D721Med (cell line): ENCODE measurements at regions not wholly inside any gene's neighbourhood (a gene's known extent, or its start where the extent isn't known, plus 50 kb on each side); places are given as distances from the start of the nearest gene placed in this dataset.

Experiments used
- DNase-seq: peaks from one replicate; pipeline ENCODE4 v3.0.0; 2011; ENCODE audit warnings: low spot score; ENCODE audit not compliant: insufficient read length
- FAIRE-seq: peaks from 2 replicates; lab custom pipeline; 2011; peaks lifted over from hg19 to GRCh38; lab: Jason Lieb, UNC
- TF ChIP-seq, protein P1 (sequence below): IDR thresholded peaks from 2 replicates; pipeline ENCODE4 v1.5.1; 2012; ENCODE audit warnings: mild to moderate bottlenecking, control low read depth; ENCODE audit not compliant: insufficient read depth; ENCODE audit errors: missing control alignments

DNA sequence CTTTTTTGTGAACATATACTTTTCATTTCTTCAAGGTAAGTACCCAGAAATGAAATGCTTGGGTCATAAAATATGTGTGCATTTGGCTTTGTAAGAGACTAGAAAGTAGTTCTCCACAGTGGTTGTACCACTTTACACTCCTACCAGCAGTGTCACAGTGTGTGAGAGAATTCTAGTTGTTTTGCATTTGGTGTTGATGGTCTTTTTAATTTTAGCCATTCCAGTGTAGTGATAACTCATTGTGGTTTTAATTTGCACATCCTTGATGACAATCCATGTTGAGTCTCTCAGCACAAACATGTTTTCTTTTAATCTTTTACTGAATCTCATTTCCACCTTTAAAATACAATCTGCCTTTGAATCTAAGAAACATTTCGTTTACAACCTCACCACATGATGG is 402.5 kb upstream of the ETAA1 start:
- TF ChIP-seq, protein P1, sequence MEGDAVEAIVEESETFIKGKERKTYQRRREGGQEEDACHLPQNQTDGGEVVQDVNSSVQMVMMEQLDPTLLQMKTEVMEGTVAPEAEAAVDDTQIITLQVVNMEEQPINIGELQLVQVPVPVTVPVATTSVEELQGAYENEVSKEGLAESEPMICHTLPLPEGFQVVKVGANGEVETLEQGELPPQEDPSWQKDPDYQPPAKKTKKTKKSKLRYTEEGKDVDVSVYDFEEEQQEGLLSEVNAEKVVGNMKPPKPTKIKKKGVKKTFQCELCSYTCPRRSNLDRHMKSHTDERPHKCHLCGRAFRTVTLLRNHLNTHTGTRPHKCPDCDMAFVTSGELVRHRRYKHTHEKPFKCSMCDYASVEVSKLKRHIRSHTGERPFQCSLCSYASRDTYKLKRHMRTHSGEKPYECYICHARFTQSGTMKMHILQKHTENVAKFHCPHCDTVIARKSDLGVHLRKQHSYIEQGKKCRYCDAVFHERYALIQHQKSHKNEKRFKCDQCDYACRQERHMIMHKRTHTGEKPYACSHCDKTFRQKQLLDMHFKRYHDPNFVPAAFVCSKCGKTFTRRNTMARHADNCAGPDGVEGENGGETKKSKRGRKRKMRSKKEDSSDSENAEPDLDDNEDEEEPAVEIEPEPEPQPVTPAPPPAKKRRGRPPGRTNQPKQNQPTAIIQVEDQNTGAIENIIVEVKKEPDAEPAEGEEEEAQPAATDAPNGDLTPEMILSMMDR = no peak
- FAIRE-seq = no peak
- DNase-seq = no peak

DNA sequence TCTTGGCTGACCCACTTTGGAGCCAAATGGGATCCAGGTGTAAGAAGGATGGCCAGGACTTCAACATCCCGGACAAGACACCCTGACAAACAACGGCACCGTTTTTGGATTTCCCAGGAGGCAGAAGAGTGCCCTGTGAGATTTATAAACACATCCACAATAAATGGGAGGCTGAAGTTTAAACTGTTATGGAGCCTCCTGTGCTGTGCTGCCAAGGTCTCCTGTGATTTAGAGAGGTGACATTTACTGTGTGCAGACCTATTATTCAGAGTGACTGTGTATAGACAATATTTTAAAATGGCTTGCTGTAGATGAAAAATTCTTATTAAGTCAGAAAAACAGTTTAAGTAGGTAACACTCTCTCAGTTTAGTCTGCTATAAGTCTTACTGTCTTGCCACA is 401.5 kb upstream of the ETAA1 start:
- no peak for DNase-seq
- FAIRE-seq = no peak
- TF ChIP-seq, protein P1 = no peak

- no peak for FAIRE-seq
- no peak for DNase-seq
- TF ChIP-seq, protein P1 = no peak
Measured at GRCh38 chr2:67002618-67003371, 394.3 kb upstream of the ETAA1 start.

DNA sequence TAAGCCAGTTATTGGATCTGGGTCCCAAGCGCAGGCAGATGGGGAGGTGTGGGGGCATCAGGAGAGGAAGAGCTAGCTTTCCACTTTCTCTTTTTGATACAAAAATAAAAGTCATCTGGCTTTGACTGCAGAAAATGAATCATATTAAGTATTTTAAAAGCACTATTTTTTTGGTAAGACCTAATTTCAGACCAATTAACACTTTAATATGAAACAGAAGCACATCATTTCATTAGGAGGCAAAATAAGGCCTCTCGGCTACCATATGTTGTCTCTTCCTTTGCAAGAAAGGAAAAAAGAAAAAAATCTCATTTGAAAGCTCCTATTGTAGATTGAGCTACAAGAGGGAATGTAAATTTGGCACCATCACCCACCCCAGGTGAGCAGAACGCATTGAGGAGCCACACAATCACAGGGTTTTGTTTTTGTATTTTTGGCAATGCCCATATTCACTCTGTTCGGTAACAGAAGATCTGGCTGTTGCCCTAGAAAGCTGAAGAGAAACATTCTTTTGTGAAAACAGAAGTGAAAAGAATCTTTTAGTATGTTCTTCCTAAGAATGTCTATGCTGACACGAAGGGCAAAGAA is 390.7 kb upstream of the ETAA1 start:
- FAIRE-seq (no peak), DNase-seq (no peak)
- TF ChIP-seq, protein P1 = no peak

- FAIRE-seq = no peak
- TF ChIP-seq, protein P1 = no peak
- no peak for DNase-seq
Measured at GRCh38 chr2:67008155-67008554, 389.0 kb upstream of the ETAA1 start.

DNA sequence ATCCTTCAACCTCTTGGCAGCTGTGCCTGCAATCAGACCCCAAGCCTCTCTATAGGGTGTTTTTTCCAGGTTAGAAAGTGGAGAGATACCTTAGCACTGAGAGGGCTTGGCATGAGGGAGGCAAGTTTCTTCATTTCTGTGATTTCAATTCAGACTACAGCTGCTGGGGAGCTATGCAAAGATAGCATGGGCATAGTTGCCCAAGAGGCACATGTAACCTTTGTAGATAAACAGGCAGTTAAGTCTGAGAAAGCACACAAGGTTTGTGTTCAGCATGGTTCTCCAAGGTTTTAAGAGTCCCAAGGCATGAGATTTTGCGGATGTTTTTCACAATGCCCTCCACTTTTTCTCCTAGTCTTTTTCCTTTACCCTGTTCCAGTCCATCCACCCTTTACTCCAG is 385.0 kb upstream of the ETAA1 start:
- FAIRE-seq = no peak
- TF ChIP-seq, protein P1 = no peak
- no peak for DNase-seq

GRCh38 chr2:67013821-67014220 is 383.3 kb upstream of the ETAA1 start:
- FAIRE-seq (no peak), DNase-seq (no peak)
- TF ChIP-seq, protein P1 = no peak
